Fibroblast of pulmonary artery (primary cell): ENCODE measurements at regions not wholly inside any gene's neighbourhood (a gene's known extent, or its start where the extent isn't known, plus 50 kb on each side); places are given as distances from the start of the nearest gene placed in this dataset.

Source experiments
- DNase-seq: peaks from one replicate; pipeline ENCODE4 v3.0.0-alpha.2; 2010; ENCODE audit warnings: low read depth
- H3K4me3 ChIP-seq: replicated peaks from 2 replicates; pipeline ENCODE4 v1.5.1; 2011; ENCODE audit warnings: low read depth, mild to moderate bottlenecking, control low read depth, low read length, moderate library complexity
- TF ChIP-seq, protein P1 (sequence below): IDR thresholded peaks from 2 replicates; pipeline ENCODE4 v1.5.1; 2011; ENCODE audit warnings: mild to moderate bottlenecking, control low read depth, low read length, inconsistent platforms; ENCODE audit errors: missing control alignments

DNA sequence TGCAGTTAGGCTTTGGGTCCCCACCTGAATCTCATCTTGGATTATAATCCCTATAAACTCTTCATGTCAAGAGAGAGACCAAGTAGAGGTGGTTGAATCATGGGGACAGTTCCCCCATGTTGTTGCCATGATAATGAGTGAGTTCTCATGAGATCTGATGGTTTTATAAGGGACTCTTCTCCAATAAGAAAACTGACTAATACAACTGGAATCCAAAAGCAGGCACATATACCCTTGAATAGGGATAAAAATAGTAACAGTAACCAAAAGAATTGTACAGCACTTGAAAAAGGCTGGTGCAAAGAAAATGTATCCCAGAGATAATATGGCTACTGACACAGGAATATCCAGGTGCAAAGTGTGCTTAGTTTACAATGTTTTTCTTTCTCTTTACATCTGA, 351.5 kb upstream of the MAD2L1 start:
- TF ChIP-seq, protein P1, sequence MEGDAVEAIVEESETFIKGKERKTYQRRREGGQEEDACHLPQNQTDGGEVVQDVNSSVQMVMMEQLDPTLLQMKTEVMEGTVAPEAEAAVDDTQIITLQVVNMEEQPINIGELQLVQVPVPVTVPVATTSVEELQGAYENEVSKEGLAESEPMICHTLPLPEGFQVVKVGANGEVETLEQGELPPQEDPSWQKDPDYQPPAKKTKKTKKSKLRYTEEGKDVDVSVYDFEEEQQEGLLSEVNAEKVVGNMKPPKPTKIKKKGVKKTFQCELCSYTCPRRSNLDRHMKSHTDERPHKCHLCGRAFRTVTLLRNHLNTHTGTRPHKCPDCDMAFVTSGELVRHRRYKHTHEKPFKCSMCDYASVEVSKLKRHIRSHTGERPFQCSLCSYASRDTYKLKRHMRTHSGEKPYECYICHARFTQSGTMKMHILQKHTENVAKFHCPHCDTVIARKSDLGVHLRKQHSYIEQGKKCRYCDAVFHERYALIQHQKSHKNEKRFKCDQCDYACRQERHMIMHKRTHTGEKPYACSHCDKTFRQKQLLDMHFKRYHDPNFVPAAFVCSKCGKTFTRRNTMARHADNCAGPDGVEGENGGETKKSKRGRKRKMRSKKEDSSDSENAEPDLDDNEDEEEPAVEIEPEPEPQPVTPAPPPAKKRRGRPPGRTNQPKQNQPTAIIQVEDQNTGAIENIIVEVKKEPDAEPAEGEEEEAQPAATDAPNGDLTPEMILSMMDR: no peak
- H3K4me3 ChIP-seq: no peak overlapping the region
- no peak for DNase-seq

- TF ChIP-seq, protein P1: no peak
- no peak for DNase-seq
- H3K4me3 ChIP-seq: no peak overlapping the region
These were observed 349.2 kb upstream of the MAD2L1 start for GRCh38 chr4:120415896-120416295.

- DNase-seq: no peak
- no peak overlapping the region for H3K4me3 ChIP-seq
- TF ChIP-seq, protein P1: no peak
These were observed 340.3 kb upstream of the MAD2L1 start for GRCh38 chr4:120406960-120407359.

- H3K4me3 ChIP-seq: no peak overlapping the region
- TF ChIP-seq, protein P1: no peak
- no peak for DNase-seq
These were observed 336.6 kb upstream of the MAD2L1 start for GRCh38 chr4:120403296-120403695.

DNA sequence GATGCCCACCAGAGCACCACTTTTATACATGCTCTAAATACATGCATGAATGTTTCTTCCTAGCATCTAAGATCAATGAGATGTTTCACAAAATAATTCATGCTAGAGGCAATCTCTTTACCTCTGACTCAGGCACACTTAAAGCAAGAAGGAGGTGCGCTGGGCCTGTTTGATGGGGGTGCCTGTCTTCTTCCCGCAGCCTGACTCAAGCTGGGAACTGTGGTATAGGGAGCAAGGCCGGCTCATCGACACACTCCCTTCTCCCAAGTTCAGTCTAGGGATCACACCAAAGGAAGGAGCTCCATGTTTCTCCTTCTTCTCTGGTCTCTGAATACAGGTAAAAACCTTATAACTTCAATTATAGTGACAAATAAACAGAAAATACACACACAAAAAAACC, 333.8 kb upstream of the MAD2L1 start:
- no peak overlapping the region for H3K4me3 ChIP-seq
- TF ChIP-seq, protein P1: no peak
- no peak for DNase-seq

DNA sequence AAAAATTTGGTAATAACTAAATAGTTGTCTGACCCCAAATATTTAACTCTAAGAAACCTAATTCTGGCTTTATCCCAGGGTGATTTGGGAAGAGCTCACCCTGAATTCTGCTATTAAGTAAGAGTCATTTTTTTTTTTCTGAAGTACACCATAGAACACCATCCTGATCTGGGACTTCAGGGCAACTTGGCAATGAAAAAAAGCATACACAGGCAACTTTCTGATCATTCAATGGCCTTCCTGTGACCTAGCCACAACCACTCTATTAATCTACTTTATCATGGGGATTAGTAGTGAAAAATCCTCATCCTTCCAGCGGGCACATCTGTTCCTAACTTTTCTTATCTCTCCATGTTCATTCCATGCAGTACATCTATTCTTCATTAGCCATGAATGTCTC, 333.2 kb upstream of the MAD2L1 start:
- TF ChIP-seq, protein P1: no peak
- H3K4me3 ChIP-seq: no peak overlapping the region
- DNase-seq: no peak

DNA sequence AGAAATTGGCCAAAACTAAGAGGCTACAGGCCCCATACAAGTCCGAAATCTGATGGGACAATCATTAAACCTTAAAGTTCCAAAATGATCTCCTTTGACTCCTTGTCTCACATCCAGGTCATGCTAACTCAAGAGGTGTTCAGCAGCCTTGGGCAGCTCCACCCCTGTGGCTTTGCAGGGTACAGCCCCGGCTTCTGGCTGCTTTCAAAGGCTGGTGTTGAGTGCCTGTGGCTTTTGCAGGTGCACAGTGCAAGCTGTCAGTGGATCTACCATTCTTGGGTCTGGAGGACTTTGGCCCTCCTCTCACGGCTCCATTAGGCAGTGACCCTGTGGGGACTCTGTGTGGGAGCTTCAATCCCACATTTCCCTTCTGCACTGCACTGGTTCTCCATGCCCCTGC, 329.1 kb upstream of the MAD2L1 start:
- DNase-seq: no peak
- TF ChIP-seq, protein P1: no peak
- H3K4me3 ChIP-seq: no peak overlapping the region
